Karpas-422 (cell line): ENCODE measurements at regions not wholly inside any gene's neighbourhood (a gene's known extent, or its start where the extent isn't known, plus 50 kb on each side); places are given as distances from the start of the nearest gene placed in this dataset.

ENCODE experiments used
- DNase-seq: peaks from one replicate; pipeline ENCODE4 v3.0.0-alpha.2; 2015
- H2AFZ ChIP-seq: fragments of 200-600 bp; sonication (generic); 2 replicates; pipeline ENCODE4 v1.6.1; 2014; ENCODE audit warnings: antibody characterized with exemption, low read length, mixed read lengths
- H3K27ac ChIP-seq: fragments of 200-600 bp; sonication (generic); 2 replicates; pipeline ENCODE4 v1.5.1; 2014; ENCODE audit warnings: mild to moderate bottlenecking, low read length, moderate library complexity
- H3K27me3 ChIP-seq: fragments of 200-600 bp; sonication (generic); 2 replicates; pipeline ENCODE4 v1.6.1; 2014; ENCODE audit warnings: low read length, mixed read lengths
- H3K36me3 ChIP-seq: fragments of 200-600 bp; sonication (generic); 2 replicates; pipeline ENCODE4 v1.6.1; 2014; ENCODE audit warnings: low read length, mixed read lengths; ENCODE audit not compliant: insufficient read depth
- H3K4me1 ChIP-seq: fragments of 200-600 bp; sonication (generic); 2 replicates; pipeline ENCODE4 v1.6.1; 2014; ENCODE audit warnings: mild to moderate bottlenecking, low read length, mixed read lengths
- H3K4me2 ChIP-seq: fragments of 200-600 bp; sonication (generic); 2 replicates; pipeline ENCODE4 v1.6.1; 2014; ENCODE audit warnings: low read length, low read depth, mild to moderate bottlenecking; ENCODE audit not compliant: poor library complexity, severe bottlenecking
- H3K4me3 ChIP-seq: fragments of 200-600 bp; sonication (generic); 2 replicates; pipeline ENCODE4 v1.5.1; 2014; ENCODE audit warnings: mild to moderate bottlenecking, antibody characterized with exemption, low read length, mixed read lengths
- H3K79me2 ChIP-seq: fragments of 200-600 bp; sonication (generic); 2 replicates; pipeline ENCODE4 v1.6.1; 2014; ENCODE audit warnings: mild to moderate bottlenecking, low read length, mixed read lengths
- H3K9ac ChIP-seq: fragments of 200-600 bp; sonication (generic); 2 replicates; pipeline ENCODE4 v1.6.0; 2014; ENCODE audit warnings: low read length
- H3K9me2 ChIP-seq: fragments of 200-600 bp; sonication (generic), shearing (Covaris generic); replicated peaks from 2 replicates; pipeline ENCODE4 v1.6.0; 2014; ENCODE audit warnings: mild to moderate bottlenecking, low read length, moderate library complexity; ENCODE audit not compliant: insufficient read depth
- H3K9me3 ChIP-seq: fragments of 300-700, 200-600 bp; sonication (generic); 2 replicates; pipeline ENCODE4 v1.6.1; 2014; ENCODE audit warnings: low read length, mixed read lengths
- H4K20me1 ChIP-seq: fragments of 200-600 bp; sonication (generic); 2 replicates; pipeline ENCODE4 v1.6.1; 2014; ENCODE audit warnings: mild to moderate bottlenecking, antibody characterized with exemption, low read length, low read depth; ENCODE audit not compliant: insufficient read depth

DNA sequence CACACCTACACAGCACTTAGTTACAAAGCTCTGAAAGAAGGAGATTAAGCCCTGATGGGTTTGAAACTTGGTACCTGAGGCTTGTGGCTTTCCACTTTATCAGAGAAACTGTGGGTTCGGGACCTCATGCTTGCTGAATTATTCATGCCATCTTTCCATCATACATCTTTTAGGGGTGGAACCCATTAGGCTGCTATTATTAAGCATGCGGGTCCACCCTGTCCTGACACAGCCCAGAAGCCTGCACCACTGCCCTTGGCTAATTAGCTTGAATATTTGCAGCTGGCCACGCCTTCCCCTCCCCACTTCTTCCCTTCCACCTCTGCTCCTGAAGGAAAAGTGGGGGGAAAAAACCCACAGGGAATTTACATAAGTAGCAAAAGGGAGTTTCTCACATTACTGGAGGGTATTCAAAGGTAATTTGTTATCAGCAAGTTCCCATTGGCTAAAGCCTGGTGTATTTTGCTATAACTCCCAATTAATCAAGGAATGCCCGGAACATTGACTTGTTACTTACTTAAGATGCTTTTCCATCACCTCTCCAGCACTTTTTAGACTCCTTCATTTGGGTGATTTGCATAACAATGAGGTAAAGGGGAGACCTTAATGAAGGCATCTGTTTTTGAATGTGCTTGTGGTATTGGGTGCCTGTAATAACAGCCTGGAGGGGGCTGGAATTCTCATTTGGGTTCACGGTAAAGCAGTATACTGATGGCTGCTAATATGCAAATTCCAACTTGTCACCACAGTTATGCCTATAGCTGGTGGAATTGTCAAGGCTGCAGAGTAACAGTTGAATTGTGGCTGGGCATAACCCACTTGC, 231.7 kb upstream of the GATB start:
- Histone ChIP-seq H3K9me3 (no peaks in the 10 kb centered on the region), H3K79me2 (no peaks in the 10 kb centered on the region), H3K27ac (no peak overlapping the region), H4K20me1 (no peaks in the 10 kb centered on the region), H3K4me1 (peaks cover under 1% of the 10 kb centered on the region; the same call in 1 of the 2 replicates), H2AFZ (no peak overlapping the region), H3K4me3 (no peak overlapping the region), H3K36me3 (no peaks in the 10 kb centered on the region), H3K4me2 (no peak overlapping the region), H3K9me2 (no peaks in the 10 kb centered on the region), H3K9ac (no peak overlapping the region), H3K27me3 (no peaks in the 10 kb centered on the region)
- no peak for DNase-seq

DNA sequence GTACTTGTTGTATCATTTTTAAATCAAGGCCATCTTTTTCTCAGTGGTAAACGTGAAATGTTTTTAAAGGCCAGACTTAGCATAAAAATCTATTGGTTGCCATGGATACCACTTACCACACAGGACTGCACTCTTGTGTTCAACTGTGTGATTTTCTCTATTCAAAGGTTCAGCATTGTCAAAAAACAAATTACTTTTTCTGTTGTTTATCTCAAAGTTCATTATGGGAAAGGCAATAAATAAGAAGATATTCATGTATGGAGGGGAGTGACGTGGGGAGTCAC, 231.0 kb upstream of the GATB start:
- H2AFZ ChIP-seq, result no peak overlapping the region
- no peaks in the 10 kb centered on the region for H3K9me3 ChIP-seq
- no peak overlapping the region for H3K9ac ChIP-seq
- H3K27ac ChIP-seq, result no peak overlapping the region
- H3K36me3 ChIP-seq, result no peaks in the 10 kb centered on the region
- H3K9me2 ChIP-seq, result no peaks in the 10 kb centered on the region
- H4K20me1 ChIP-seq, result no peaks in the 10 kb centered on the region
- no peaks in the 10 kb centered on the region for H3K27me3 ChIP-seq
- H3K4me2 ChIP-seq, result no peak overlapping the region
- no peaks in the 10 kb centered on the region for H3K4me1 ChIP-seq
- no peaks in the 10 kb centered on the region for H3K79me2 ChIP-seq
- no peak for DNase-seq
- H3K4me3 ChIP-seq, result no peak overlapping the region

GRCh38 chr4:151991001-151991883, 230.4 kb upstream of the GATB start:
- H3K4me2 ChIP-seq, result no peak overlapping the region
- H3K4me1 ChIP-seq, result no peaks in the 10 kb centered on the region
- no peaks in the 10 kb centered on the region for H3K27me3 ChIP-seq
- no peaks in the 10 kb centered on the region for H4K20me1 ChIP-seq
- H3K4me3 ChIP-seq, result no peak overlapping the region
- no peak overlapping the region for H2AFZ ChIP-seq
- H3K27ac ChIP-seq, result no peak overlapping the region
- no peaks in the 10 kb centered on the region for H3K79me2 ChIP-seq
- H3K9me2 ChIP-seq, result no peaks in the 10 kb centered on the region
- H3K36me3 ChIP-seq, result no peaks in the 10 kb centered on the region
- no peak overlapping the region for H3K9ac ChIP-seq
- no peak for DNase-seq
- no peaks in the 10 kb centered on the region for H3K9me3 ChIP-seq

DNA sequence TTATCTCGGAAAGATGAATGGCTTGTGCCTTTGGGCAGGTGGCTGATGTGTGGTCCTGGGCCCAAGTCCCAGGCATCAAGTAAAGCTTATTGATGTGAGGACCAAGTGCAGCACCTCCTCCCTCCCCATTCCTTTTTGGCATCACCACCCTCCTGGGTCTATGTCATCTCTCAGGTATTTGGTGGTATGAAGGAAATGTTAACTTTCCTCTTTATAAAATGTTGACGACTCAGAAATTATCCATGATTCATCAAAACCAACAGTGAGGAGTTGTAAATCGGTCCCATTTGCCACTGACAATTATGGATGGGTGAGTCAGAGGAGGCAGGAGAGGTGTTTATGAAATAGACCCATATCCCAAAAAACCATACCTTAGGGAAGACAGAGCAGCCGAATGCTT, 229.4 kb upstream of the GATB start:
- no peaks in the 10 kb centered on the region for H3K79me2 ChIP-seq
- no peaks in the 10 kb centered on the region for H3K36me3 ChIP-seq
- no peak overlapping the region for H3K27ac ChIP-seq
- no peaks in the 10 kb centered on the region for H3K9me2 ChIP-seq
- DNase-seq, result no peak
- no peaks in the 10 kb centered on the region for H3K4me1 ChIP-seq
- H3K9me3 ChIP-seq, result no peaks in the 10 kb centered on the region
- H4K20me1 ChIP-seq, result no peaks in the 10 kb centered on the region
- no peak overlapping the region for H3K4me3 ChIP-seq
- no peak overlapping the region for H3K9ac ChIP-seq
- no peak overlapping the region for H2AFZ ChIP-seq
- H3K27me3 ChIP-seq, result no peaks in the 10 kb centered on the region
- no peak overlapping the region for H3K4me2 ChIP-seq

- no peak for DNase-seq
- H3K27me3 ChIP-seq, result no peaks in the 10 kb centered on the region
- H3K79me2 ChIP-seq, result no peaks in the 10 kb centered on the region
- H3K4me1 ChIP-seq, result no peaks in the 10 kb centered on the region
- H2AFZ ChIP-seq, result no peak overlapping the region
- H3K36me3 ChIP-seq, result no peaks in the 10 kb centered on the region
- no peak overlapping the region for H3K9ac ChIP-seq
- H3K27ac ChIP-seq, result no peak overlapping the region
- H4K20me1 ChIP-seq, result no peaks in the 10 kb centered on the region
- no peak overlapping the region for H3K4me3 ChIP-seq
- H3K9me2 ChIP-seq, result no peaks in the 10 kb centered on the region
- H3K9me3 ChIP-seq, result no peaks in the 10 kb centered on the region
- H3K4me2 ChIP-seq, result no peak overlapping the region
Observed at GRCh38 chr4:151988591-151988990, 227.8 kb upstream of the GATB start.

DNA sequence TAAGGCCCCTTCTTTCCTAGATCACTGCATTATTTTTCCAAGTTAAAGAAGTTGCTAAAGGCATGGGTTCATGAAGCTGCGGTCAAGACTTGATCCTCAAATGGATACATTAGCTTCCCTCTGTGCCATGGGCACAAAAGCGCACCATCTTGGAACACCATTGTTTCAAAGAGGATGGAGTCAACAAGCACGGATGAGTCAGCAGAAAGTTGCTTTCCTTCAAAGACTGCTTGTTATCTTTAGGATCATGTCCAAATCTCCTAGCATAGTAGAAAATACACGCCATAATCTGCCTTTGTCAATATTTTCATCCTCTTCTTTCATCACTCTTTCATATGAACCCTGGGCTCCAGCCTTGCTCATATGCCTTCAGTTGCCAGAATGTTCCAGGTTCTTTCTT, 226.8 kb upstream of the GATB start:
- Histone ChIP-seq H3K4me2 (no peak overlapping the region), H3K4me3 (no peak overlapping the region), H3K9me3 (no peaks in the 10 kb centered on the region), H3K27ac (no peak overlapping the region), H3K9me2 (no peaks in the 10 kb centered on the region), H2AFZ (no peak overlapping the region), H4K20me1 (no peaks in the 10 kb centered on the region), H3K9ac (no peak overlapping the region), H3K36me3 (no peaks in the 10 kb centered on the region), H3K79me2 (no peaks in the 10 kb centered on the region), H3K27me3 (no peaks in the 10 kb centered on the region), H3K4me1 (no peaks in the 10 kb centered on the region)
- no peak for DNase-seq

DNA sequence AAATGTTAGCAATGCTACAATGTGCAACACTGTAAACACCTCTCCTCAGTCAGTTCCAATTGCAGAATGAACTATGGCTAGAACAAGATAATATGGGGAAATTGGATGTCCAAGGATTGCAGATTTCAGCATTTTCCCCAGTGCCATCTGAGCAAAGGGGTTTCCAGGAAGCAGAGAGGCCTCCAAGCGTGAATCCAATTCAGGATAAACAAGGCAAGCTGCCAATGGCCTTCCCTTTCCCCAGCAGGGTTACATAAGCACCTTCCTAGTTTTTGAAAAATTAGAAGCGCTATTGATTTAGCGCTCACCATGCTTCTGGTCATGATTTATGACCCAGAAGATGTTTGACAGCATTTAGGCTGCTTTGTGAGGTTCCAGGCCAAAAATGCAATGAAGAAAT, 223.0 kb upstream of the GATB start:
- H3K4me2 ChIP-seq, result no peak overlapping the region
- H3K79me2 ChIP-seq, result no peaks in the 10 kb centered on the region
- H3K4me3 ChIP-seq, result no peak overlapping the region
- H2AFZ ChIP-seq, result no peak overlapping the region
- H3K9me3 ChIP-seq, result no peaks in the 10 kb centered on the region
- no peaks in the 10 kb centered on the region for H3K27me3 ChIP-seq
- H3K9ac ChIP-seq, result no peak overlapping the region
- H4K20me1 ChIP-seq, result no peaks in the 10 kb centered on the region
- no peaks in the 10 kb centered on the region for H3K36me3 ChIP-seq
- H3K4me1 ChIP-seq, result no peaks in the 10 kb centered on the region
- no peaks in the 10 kb centered on the region for H3K9me2 ChIP-seq
- H3K27ac ChIP-seq, result no peak overlapping the region
- no peak for DNase-seq

DNA sequence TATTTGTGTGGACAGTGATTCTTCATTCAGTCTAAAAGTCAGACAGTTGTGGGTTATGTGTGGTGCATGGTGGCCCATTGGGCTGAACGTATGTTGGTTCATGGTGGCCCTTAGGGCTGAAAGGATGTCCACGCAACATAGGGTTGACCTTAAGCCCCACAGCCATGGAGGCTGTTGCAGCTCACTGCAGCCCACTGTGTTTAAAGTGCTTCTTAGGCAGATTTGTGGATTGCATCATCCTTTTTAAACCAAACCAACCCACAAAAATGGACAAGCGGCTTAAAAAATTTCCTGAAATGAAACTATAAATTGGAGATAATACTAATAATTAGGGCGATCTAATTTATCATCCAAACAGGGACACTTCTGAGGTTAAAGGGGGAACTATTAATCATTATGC, 219.0 kb upstream of the GATB start:
- DNase-seq, result no peak
- H4K20me1 ChIP-seq, result no peaks in the 10 kb centered on the region
- no peaks in the 10 kb centered on the region; the same call in 1 of the 2 replicates for H3K36me3 ChIP-seq
- no peak overlapping the region for H3K4me3 ChIP-seq
- H3K79me2 ChIP-seq, result no peaks in the 10 kb centered on the region
- no peak overlapping the region for H2AFZ ChIP-seq
- no peak overlapping the region for H3K27ac ChIP-seq
- no peak overlapping the region for H3K4me2 ChIP-seq
- H3K9me2 ChIP-seq, result no peaks in the 10 kb centered on the region
- H3K4me1 ChIP-seq, result no peaks in the 10 kb centered on the region
- no peak overlapping the region for H3K9ac ChIP-seq
- H3K27me3 ChIP-seq, result no peaks in the 10 kb centered on the region; the same call in 1 of the 2 replicates
- peaks cover 12% of the 10 kb centered on the region; the same call in 1 of the 2 replicates for H3K9me3 ChIP-seq
